Subcutaneous abdominal adipose tissue (tissue), 5 donors: ENCODE measurements at regions not wholly inside any gene's neighbourhood (a gene's known extent, or its start where the extent isn't known, plus 50 kb on each side); places are given as distances from the start of the nearest gene placed in this dataset.
"Not testable (repeated sequence)": the region's sequence is repeated elsewhere in the genome, so short reads cannot be mapped to it uniquely, and the experiment has no call there.

Experiments
- H3K27ac ChIP-seq: one replicate; pipeline ENCODE4 v1.7.0; 2013; ENCODE audit warnings: low read depth, mild to moderate bottlenecking, inconsistent platforms, low read length, moderate library complexity
- H3K27me3 ChIP-seq, 5 donors: one replicate each; pipeline ENCODE4 v1.7.0; 2013; ENCODE audit warnings: low read length in 5 of 5, inconsistent platforms in 1 of 5; ENCODE audit not compliant: control insufficient read depth in 5 of 5, insufficient read depth in 4 of 5
- H3K36me3 ChIP-seq, 5 donors: one replicate each; pipeline ENCODE4 v1.7.0; 2013; ENCODE audit warnings: low read length in 5 of 5; ENCODE audit not compliant: control insufficient read depth in 5 of 5, insufficient read depth in 5 of 5
- H3K4me1 ChIP-seq, 5 donors: one replicate each; pipeline ENCODE4 v1.7.0; 2013; ENCODE audit warnings: low read length in 5 of 5, mild to moderate bottlenecking in 3 of 5, moderate library complexity in 1 of 5; ENCODE audit not compliant: control insufficient read depth in 5 of 5, insufficient read depth in 5 of 5
- H3K4me3 ChIP-seq, 5 donors: one replicate each; pipeline ENCODE4 v1.7.0; 2013; ENCODE audit warnings: low read length in 5 of 5, low read depth in 1 of 5
- H3K9ac ChIP-seq, 5 donors: one replicate each; pipeline ENCODE4 v1.7.0; 2013; ENCODE audit warnings: low read length in 5 of 5, mild to moderate bottlenecking in 4 of 5, moderate library complexity in 3 of 5
- H3K9me3 ChIP-seq, 5 donors: one replicate each; pipeline ENCODE4 v1.7.0; 2013; ENCODE audit warnings: low read length in 5 of 5; ENCODE audit not compliant: control insufficient read depth in 5 of 5
- donor health status: healthy.
- donor health status: healthy.
- donor health status: healthy.
- donor health status: healthy.
- donor health status: healthy.

DNA sequence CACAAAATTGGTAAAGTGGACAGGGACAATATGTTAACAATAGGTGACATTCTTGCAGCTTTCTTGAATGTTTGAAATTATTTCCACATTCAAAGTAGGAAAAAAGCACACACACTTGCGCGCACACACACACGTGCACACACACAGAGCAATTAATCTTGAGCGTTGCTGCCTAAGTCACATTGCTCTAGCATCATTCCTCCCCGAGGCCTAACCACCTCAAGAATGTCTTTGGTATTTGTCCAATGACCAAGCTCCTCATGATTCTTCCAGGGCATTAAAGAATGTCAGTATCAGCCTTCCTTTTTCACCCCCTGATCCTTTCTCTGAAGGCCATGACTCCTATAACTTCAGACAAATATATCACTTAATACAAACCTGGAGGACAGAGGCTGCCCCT, 198.1 kb downstream of the NPR3 start:
- Histone ChIP-seq H3K9ac (no peak overlapping the region), H3K9me3 (peaks cover 0 to 4% (median 0%) of the 10 kb centered on the region in 5 donors), H3K36me3 (no peaks in the 10 kb centered on the region), H3K4me3 (no peak overlapping the region), H3K4me1 (peaks cover 0 to 3% (median 0%) of the 10 kb centered on the region in 5 donors), H3K27me3 (no peaks in the 10 kb centered on the region), H3K27ac (no peak overlapping the region)

- no peaks in the 10 kb centered on the region for H3K9me3 ChIP-seq
- no peaks in the 10 kb centered on the region for H3K4me1 ChIP-seq
- H3K27me3 ChIP-seq: no peaks in the 10 kb centered on the region
- H3K27ac ChIP-seq: no peak overlapping the region
- H3K4me3 ChIP-seq: no peak overlapping the region
- no peaks in the 10 kb centered on the region for H3K36me3 ChIP-seq
- H3K9ac ChIP-seq: no peak overlapping the region
Measured at GRCh38 chr5:32916648-32917047, 205.5 kb downstream of the NPR3 start.

GRCh38 chr5:32928761-32929160, 217.6 kb downstream of the NPR3 start:
- Histone ChIP-seq H3K9ac (no peak overlapping the region), H3K4me1 (peaks cover 0 to 8% (median 2%) of the 10 kb centered on the region in 5 donors), H3K36me3 (no peaks in the 10 kb centered on the region), H3K4me3 (no peak overlapping the region), H3K9me3 (no peaks in the 10 kb centered on the region), H3K27me3 (no peaks in the 10 kb centered on the region), H3K27ac (no peak overlapping the region)

GRCh38 chr5:32931438-32931837, 220.3 kb downstream of the NPR3 start:
- H3K9me3 ChIP-seq, H3K9ac ChIP-seq, H3K36me3 ChIP-seq, H3K27ac ChIP-seq, H3K27me3 ChIP-seq, H3K4me3 ChIP-seq: not testable (repeated sequence)
- H3K4me1 ChIP-seq: peaks cover 0 to 22% (median 6%) of the 10 kb centered on the region in 5 donors

DNA sequence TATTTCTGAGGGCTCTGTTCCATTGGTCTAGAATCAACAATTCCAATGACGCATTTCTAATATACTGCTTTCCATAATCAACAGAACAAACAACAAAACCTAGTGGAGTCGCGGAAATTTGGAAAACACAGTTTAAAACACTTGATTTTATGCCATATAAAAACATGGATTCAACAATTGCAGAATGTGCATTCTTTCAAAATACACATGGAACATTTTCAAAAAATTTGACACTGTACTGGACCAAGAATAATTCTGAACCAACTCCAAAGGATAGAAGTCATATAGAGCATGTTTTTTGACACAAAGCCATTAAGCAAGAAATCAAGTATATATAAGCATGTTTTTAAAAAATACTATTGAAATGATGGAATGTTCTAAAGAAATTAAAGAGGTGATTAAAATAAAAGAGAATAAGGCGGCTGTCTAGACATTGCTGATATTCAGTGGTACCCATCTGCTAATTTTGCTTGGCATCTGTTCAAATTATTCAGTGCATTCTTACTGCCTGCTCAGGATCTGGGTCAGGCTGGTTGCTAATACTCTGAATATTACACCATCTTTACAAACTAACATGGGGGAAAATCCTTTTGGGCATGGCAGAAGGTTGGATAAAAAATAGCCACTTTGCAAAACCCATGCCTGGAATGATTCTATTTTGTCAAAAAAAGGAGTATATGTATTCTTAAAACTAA, 221.3 kb downstream of the NPR3 start:
- Histone ChIP-seq H3K27me3 (no peaks in the 10 kb centered on the region), H3K36me3 (no peaks in the 10 kb centered on the region), H3K4me3 (no peak overlapping the region), H3K27ac (no peak overlapping the region), H3K9me3 (no peaks in the 10 kb centered on the region), H3K4me1 (peaks cover 0 to 22% (median 6%) of the 10 kb centered on the region in 5 donors), H3K9ac (no peak overlapping the region)

DNA sequence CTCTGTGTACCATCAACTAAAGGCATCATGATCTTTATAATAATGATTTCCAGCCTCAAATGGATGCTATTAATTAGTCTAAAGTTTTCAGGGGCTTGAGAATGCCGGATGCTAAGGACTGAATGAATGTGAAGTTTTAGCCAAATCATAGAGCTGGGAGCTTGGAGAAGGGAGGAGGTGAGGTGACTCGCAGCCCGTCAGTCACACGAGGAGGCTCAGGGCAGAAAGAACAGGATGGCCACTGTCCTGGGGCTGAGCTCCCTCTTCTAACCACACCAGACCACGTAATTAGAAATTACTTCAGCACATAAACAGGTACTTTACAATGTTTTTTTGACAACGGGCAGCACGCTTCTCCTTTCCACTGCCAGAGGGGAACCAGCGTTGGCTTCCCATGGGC, 222.6 kb downstream of the NPR3 start:
- no peaks in the 10 kb centered on the region for H3K9me3 ChIP-seq
- peaks cover 0 to 22% (median 6%) of the 10 kb centered on the region in 5 donors for H3K4me1 ChIP-seq
- H3K27me3 ChIP-seq: no peaks in the 10 kb centered on the region
- H3K36me3 ChIP-seq: no peaks in the 10 kb centered on the region
- H3K4me3 ChIP-seq: no peak overlapping the region
- no peak overlapping the region for H3K9ac ChIP-seq
- H3K27ac ChIP-seq: no peak overlapping the region

GRCh38 chr5:32934529-32934928, 223.4 kb downstream of the NPR3 start:
- Histone ChIP-seq H3K4me3 (no peak overlapping the region), H3K36me3 (no peaks in the 10 kb centered on the region), H3K9me3 (no peaks in the 10 kb centered on the region), H3K4me1 (peaks cover 0 to 22% (median 6%) of the 10 kb centered on the region in 5 donors), H3K9ac (no peak overlapping the region), H3K27ac (no peak overlapping the region), H3K27me3 (no peaks in the 10 kb centered on the region)

GRCh38 chr5:32935283-32935682, 224.2 kb downstream of the NPR3 start:
- no peaks in the 10 kb centered on the region for H3K27me3 ChIP-seq
- H3K9ac ChIP-seq: no peak overlapping the region
- H3K4me3 ChIP-seq: no peak overlapping the region
- H3K27ac ChIP-seq: no peak overlapping the region
- no peaks in the 10 kb centered on the region for H3K9me3 ChIP-seq
- no peaks in the 10 kb centered on the region for H3K36me3 ChIP-seq
- H3K4me1 ChIP-seq: peaks cover 0 to 22% (median 6%) of the 10 kb centered on the region in 5 donors

DNA sequence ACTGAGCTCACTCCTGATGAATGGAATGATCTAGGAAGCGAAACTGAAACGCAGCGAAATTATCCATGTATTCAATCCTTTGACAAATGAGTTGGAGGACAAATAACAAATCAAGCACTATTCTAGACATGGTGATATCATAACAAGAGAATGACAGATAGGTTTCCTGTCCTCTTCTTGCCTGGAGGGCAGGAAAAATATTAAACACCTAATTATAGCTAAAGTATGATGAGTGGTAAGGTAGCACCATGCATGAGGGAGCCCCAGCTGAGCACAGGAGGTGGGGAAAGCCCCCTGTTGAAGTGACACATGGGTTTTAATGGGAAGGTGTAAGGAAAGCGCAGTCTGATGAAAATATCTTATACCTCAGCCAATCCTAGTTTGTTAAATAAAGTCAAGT, 225.2 kb downstream of the NPR3 start:
- Histone ChIP-seq H3K36me3 (no peaks in the 10 kb centered on the region), H3K4me3 (no peak overlapping the region), H3K27ac (no peak overlapping the region), H3K27me3 (no peaks in the 10 kb centered on the region), H3K4me1 (peaks cover 0 to 22% (median 6%) of the 10 kb centered on the region in 5 donors), H3K9ac (no peak overlapping the region), H3K9me3 (no peaks in the 10 kb centered on the region)

- H3K36me3 ChIP-seq: no peaks in the 10 kb centered on the region
- H3K9ac ChIP-seq: no peak overlapping the region
- peaks cover 0 to 8% (median 0%) of the 10 kb centered on the region in 5 donors for H3K4me1 ChIP-seq
- H3K27ac ChIP-seq: no peak overlapping the region
- no peaks in the 10 kb centered on the region for H3K27me3 ChIP-seq
- no peaks in the 10 kb centered on the region for H3K9me3 ChIP-seq
- no peak overlapping the region for H3K4me3 ChIP-seq
Measured at GRCh38 chr5:32942225-32942989, 231.3 kb downstream of the NPR3 start.
